RWPE1 (cell line): ENCODE measurements at regions not wholly inside any gene's neighbourhood (a gene's known extent, or its start where the extent isn't known, plus 50 kb on each side); places are given as distances from the start of the nearest gene placed in this dataset.
"Not testable (repeated sequence)": the region's sequence is repeated elsewhere in the genome, so short reads cannot be mapped to it uniquely, and the experiment has no call there.

Experiments
- CTCF ChIA-PET: fragments of 350-600 bp; sonication (Branson Sonifier 250); formaldehyde crosslinking; extraction: SDS; loops from one replicate; lab custom pipeline; 2021; lab: Yijun Ruan, JAX
- POLR2A ChIA-PET: fragments of 400-600 bp; formaldehyde crosslinking; extraction: SDS; loops from one replicate; lab custom pipeline; 2020; ENCODE audit warnings: antibody characterized with exemption; ENCODE audit not compliant: low non-redundant PET; lab: Yijun Ruan, JAX
- DNase-seq: peaks from one replicate; pipeline ENCODE4 v3.0.0; 2012; ENCODE audit warnings: low spot score
- H3K27ac ChIP-seq: fragments of 450-650 bp; 2 replicates; pipeline ENCODE4 v1.5.1; 2017
- TF ChIP-seq, protein P1 (sequence below): fragments of 450-650 bp; conservative IDR thresholded peaks from 2 replicates; pipeline ENCODE4 v1.5.1; 2017; ENCODE audit warnings: low read depth, mild to moderate bottlenecking

DNA sequence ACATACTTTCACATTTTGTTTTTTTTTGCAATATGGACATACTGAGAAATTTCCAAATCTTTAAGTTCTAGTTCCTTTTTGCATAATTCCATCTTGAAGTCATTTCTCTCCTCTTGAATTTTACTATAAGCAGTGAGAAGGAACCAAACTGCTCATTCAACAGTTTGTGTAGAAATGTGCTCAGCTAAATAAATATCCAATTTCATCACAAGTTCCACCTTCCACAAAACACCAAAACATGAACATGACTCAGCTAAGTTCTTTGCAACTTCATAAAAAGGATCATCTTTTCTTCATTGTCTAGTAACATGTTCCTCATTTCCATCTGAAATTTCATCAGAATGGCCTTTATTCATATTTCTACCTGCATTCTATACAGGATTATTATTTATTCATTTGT lies 77.3 kb upstream of the FGF13 start:
- DNase-seq, result no peak
- ChIA-PET POLR2A (no interaction called here), CTCF (no interaction called here)
- TF ChIP-seq, protein P1, sequence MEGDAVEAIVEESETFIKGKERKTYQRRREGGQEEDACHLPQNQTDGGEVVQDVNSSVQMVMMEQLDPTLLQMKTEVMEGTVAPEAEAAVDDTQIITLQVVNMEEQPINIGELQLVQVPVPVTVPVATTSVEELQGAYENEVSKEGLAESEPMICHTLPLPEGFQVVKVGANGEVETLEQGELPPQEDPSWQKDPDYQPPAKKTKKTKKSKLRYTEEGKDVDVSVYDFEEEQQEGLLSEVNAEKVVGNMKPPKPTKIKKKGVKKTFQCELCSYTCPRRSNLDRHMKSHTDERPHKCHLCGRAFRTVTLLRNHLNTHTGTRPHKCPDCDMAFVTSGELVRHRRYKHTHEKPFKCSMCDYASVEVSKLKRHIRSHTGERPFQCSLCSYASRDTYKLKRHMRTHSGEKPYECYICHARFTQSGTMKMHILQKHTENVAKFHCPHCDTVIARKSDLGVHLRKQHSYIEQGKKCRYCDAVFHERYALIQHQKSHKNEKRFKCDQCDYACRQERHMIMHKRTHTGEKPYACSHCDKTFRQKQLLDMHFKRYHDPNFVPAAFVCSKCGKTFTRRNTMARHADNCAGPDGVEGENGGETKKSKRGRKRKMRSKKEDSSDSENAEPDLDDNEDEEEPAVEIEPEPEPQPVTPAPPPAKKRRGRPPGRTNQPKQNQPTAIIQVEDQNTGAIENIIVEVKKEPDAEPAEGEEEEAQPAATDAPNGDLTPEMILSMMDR, result no peak
- no peak overlapping the region for H3K27ac ChIP-seq

DNA sequence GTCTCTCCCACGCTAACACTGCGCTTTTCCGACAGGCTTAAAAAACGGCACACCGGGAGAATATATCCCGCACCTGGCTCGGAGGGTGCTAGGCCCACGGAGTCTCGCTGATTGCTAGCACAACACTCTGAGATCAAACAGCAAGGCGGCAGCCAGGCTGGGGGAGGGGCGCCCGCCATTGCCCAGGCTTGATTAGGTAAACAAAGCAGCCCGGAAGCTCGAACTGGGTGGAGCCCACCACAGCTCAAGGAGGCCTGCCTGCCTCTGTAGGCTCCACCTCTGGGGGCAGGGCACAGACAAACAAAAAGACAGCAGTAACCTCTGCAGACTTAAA lies 67.0 kb upstream of the FGF13 start:
- H3K27ac ChIP-seq, DNase-seq, CTCF ChIA-PET, POLR2A ChIA-PET: not testable (repeated sequence)

DNA sequence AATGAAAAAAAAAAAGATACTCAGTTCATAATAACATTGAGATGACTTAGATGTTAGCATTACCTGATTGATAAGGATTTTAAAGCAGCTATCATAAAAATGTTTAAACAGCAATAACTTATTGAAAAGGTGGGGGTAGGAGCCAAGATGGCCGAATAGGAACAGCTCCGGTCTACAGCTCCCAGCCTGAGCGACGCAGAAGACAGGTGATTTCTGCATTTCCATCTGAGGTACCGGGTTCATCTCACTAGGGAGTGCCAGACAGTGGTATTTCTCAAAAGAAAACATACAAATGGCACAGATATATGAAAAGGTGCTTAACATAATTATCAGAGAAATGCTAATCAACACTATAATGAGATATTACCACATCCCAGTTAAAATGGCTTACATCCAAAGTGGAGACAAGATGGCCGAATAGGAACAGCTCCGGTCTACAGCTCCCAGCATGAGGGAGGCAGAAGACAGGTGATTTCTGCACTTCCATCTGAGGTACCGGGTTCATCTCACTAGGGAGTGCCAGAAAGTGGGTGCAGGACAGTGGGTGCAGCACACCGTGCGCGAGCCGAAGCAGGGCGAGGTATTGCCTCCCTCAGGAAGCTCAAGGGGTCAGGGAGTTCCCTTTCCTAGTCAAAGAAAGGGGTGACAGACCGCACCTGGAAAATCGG lies 66.5 kb upstream of the FGF13 start:
- CTCF ChIA-PET, POLR2A ChIA-PET, H3K27ac ChIP-seq, DNase-seq: not testable (repeated sequence)

DNA sequence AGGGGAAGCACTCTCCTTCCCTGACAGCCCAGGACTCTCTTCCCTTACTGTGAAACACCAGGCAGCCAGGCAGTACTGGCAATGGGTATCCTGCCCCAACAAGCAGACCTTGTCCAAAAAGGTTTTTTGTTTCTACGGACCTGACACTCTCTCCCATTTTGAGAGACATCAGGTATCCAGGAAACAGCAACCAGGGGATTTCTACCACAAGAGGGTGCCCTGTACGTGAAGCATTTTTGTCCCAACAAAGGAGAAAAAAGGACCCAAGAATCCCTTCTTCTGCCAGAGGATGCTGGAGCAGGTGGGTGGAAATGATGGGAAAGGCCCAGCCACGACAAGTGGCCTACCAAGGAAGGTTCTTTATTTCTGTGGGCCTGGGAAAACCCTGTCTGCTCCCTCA lies 65.7 kb upstream of the FGF13 start:
- H3K27ac ChIP-seq, result no peak overlapping the region
- CTCF ChIA-PET, result no interaction called here
- no peak for DNase-seq
- POLR2A ChIA-PET, result no interaction called here
- TF ChIP-seq, protein P1, result no peak

DNA sequence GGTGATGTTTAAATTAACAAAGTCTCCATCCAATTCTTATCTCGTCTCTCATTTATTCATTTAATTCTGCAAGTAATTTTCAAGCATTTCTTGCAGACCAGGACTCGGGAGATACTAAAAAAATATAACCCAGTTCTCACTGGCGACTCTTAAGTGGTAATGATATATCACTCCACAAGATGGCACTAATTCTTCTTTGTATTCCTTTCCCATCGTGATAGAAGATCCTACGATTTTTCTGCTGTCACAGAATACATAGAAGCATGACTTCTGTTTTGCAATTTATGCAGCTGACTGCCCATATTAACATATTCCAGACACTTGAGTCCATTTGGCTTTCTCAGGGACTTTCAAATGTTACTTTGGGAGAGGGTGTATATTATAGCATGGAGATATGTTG lies 64.0 kb upstream of the FGF13 start:
- peak; percentile 7 for DNase-seq
- CTCF ChIA-PET, result no interaction called here

DNA sequence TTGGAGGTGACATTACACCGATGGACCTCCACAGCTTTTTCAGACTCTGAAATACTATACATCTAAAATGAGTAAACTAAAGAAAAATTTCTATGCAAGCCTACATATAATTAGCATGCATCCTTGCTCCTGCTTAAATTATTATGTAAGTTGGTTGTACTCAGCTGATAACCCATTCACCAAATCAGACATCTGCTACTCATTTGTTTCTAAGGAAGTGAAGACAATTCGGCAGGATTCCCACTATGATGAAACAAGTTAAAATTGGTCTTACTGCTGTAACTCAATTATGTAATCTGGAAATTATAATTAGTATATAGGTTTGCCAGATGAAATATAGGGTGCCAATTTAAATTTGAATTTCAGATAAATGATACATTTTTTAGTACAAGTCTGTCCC lies 59.5 kb upstream of the FGF13 start:
- CTCF ChIA-PET, result no interaction called here
- DNase-seq, result no peak
- TF ChIP-seq, protein P1, result no peak
- no peak overlapping the region for H3K27ac ChIP-seq
- POLR2A ChIA-PET, result no interaction called here

More for the DNA sequence above, 64.0 kb upstream of the FGF13 start:
- POLR2A ChIA-PET, result no interaction called here
- no peak overlapping the region for H3K27ac ChIP-seq
- TF ChIP-seq, protein P1, result no peak

DNA sequence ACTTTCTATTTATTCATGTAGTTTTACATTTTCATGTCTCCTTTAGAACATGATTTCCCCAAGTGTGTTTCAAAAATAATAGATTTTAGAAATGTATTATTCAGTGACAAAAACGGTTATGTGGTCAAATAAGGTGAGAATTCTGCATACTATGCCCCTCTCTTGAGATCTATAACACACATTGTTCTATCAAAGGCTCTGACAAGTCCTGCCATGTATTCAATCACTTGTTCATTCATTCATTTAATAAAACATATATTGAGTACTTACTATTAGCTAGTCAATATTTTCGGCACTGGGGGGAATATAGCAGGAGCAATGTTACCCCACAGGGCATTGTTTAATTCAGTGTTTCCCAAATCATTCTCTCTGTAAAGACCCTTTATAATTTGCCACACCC lies 58.4 kb upstream of the FGF13 start:
- no peak for DNase-seq
- POLR2A ChIA-PET, result no interaction called here

More for the DNA sequence above, 58.4 kb upstream of the FGF13 start:
- TF ChIP-seq, protein P1, result no peak
- CTCF ChIA-PET, result no interaction called here
- no peak overlapping the region for H3K27ac ChIP-seq
